Mesothelial cell of epicardium (in vitro differentiated cells): ENCODE measurements at regions not wholly inside any gene's neighbourhood (a gene's known extent, or its start where the extent isn't known, plus 50 kb on each side); places are given as distances from the start of the nearest gene placed in this dataset.

Source experiments
- DNase-seq, 2 experiments: peaks; one replicate each; pipeline ENCODE4 v3.0.0; 2021; ENCODE audit warnings: low spot score in 2 of 2; ENCODE audit not compliant: unreplicated experiment in 2 of 2
- H3K27ac Mint-ChIP-seq: 2 replicates; pipeline ENCODE4 v1.8.0; 2021; ENCODE audit warnings: mixed read lengths
- H3K27me3 Mint-ChIP-seq: 2 replicates; pipeline ENCODE4 v1.8.0; 2021; ENCODE audit warnings: low read depth, mixed read lengths
- H3K36me3 Mint-ChIP-seq: 2 replicates; pipeline ENCODE4 v1.8.0; 2021; ENCODE audit warnings: mixed read lengths
- H3K4me1 Mint-ChIP-seq: 2 replicates; pipeline ENCODE4 v1.8.0; 2021; ENCODE audit warnings: mixed read lengths
- H3K4me3 Mint-ChIP-seq: 2 replicates; pipeline ENCODE4 v1.8.0; 2021; ENCODE audit warnings: mild to moderate bottlenecking, moderate library complexity, mixed read lengths
- H3K9me3 Mint-ChIP-seq: 2 replicates; pipeline ENCODE4 v1.8.0; 2021; ENCODE audit warnings: mixed read lengths
- TF ChIP-seq, protein P1 (sequence below): fragments of 200-600 bp; sonication (generic); IDR thresholded peaks from one replicate; pipeline ENCODE4 v1.5.0; 2021; ENCODE audit warnings: antibody characterized with exemption; ENCODE audit not compliant: unreplicated experiment

GRCh38 chr3:34405159-34405558 is 606.7 kb downstream of the PDCD6IP start:
- Mint-ChIP-seq H3K9me3 (peaks cover 15% of the 10 kb centered on the region), H3K36me3 (no peaks in the 10 kb centered on the region)
- DNase-seq = no peak

GRCh38 chr3:34407281-34407680 is 608.9 kb downstream of the PDCD6IP start:
- TF ChIP-seq, protein P1, sequence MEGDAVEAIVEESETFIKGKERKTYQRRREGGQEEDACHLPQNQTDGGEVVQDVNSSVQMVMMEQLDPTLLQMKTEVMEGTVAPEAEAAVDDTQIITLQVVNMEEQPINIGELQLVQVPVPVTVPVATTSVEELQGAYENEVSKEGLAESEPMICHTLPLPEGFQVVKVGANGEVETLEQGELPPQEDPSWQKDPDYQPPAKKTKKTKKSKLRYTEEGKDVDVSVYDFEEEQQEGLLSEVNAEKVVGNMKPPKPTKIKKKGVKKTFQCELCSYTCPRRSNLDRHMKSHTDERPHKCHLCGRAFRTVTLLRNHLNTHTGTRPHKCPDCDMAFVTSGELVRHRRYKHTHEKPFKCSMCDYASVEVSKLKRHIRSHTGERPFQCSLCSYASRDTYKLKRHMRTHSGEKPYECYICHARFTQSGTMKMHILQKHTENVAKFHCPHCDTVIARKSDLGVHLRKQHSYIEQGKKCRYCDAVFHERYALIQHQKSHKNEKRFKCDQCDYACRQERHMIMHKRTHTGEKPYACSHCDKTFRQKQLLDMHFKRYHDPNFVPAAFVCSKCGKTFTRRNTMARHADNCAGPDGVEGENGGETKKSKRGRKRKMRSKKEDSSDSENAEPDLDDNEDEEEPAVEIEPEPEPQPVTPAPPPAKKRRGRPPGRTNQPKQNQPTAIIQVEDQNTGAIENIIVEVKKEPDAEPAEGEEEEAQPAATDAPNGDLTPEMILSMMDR = no peak
- peaks cover 7% of the 10 kb centered on the region for H3K9me3 Mint-ChIP-seq
- no peaks in the 10 kb centered on the region for H3K36me3 Mint-ChIP-seq
- H3K27me3 Mint-ChIP-seq = no peaks in the 10 kb centered on the region
- H3K27ac Mint-ChIP-seq = no peak overlapping the region
- no peak overlapping the region for H3K4me3 Mint-ChIP-seq
- DNase-seq = no peak
- no peaks in the 10 kb centered on the region for H3K4me1 Mint-ChIP-seq

More at GRCh38 chr3:34405159-34405558, 606.7 kb downstream of the PDCD6IP start:
- no peak overlapping the region for H3K27ac Mint-ChIP-seq
- TF ChIP-seq, protein P1 = no peak
- H3K4me1 Mint-ChIP-seq = no peaks in the 10 kb centered on the region
- no peak overlapping the region for H3K4me3 Mint-ChIP-seq
- H3K27me3 Mint-ChIP-seq = no peaks in the 10 kb centered on the region

DNA sequence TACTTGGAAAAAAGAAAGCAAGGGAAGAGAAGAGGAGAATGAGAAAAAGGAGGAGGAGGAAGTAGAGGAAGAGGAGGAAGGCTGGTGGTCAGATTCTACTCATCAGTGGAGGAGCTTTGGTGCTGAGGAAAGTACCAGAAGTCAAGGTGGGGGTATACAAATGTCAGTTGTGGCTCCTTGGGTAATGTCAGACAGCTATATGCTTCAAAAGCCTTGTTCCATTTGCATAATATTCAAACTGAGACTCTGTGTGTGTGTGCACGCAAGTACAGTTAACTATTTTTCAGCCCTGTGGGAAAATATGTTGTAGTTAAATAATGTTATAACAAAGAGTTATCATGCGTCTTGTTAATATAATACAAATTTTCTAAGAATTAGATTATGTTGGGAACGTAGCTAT is 609.7 kb downstream of the PDCD6IP start:
- no peaks in the 10 kb centered on the region for H3K27me3 Mint-ChIP-seq
- no peaks in the 10 kb centered on the region for H3K4me1 Mint-ChIP-seq
- no peak overlapping the region for H3K4me3 Mint-ChIP-seq

GRCh38 chr3:34411596-34411995 is 613.2 kb downstream of the PDCD6IP start:
- H3K27me3 Mint-ChIP-seq = no peaks in the 10 kb centered on the region
- H3K36me3 Mint-ChIP-seq = no peaks in the 10 kb centered on the region
- no peak overlapping the region for H3K27ac Mint-ChIP-seq
- DNase-seq = no peak
- no peak overlapping the region for H3K4me3 Mint-ChIP-seq
- H3K4me1 Mint-ChIP-seq = no peaks in the 10 kb centered on the region
- TF ChIP-seq, protein P1 = no peak
- H3K9me3 Mint-ChIP-seq = peaks cover 3% of the 10 kb centered on the region

More for the DNA sequence above, 609.7 kb downstream of the PDCD6IP start:
- H3K36me3 Mint-ChIP-seq = no peaks in the 10 kb centered on the region
- TF ChIP-seq, protein P1 = no peak
- no peak for DNase-seq
- H3K9me3 Mint-ChIP-seq = peaks cover 11% of the 10 kb centered on the region
- H3K27ac Mint-ChIP-seq = no peak overlapping the region

DNA sequence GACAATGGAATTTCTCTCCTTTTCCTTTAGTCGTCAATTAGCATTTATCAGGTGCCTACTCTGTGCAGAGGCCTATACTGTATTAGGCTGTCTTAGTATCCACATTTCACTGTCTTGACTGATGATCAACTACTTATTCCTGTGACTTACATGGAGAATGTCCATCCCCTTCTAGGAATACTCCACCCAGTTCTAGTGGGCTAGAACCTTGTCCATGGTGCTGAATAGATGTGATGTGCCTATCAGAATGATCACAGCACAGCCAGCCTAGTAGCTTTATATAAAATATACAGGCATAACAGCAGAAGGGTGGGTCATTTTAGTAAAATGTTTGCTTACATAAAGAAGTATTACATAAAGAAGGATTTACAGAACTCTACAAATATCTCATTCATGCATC is 621.4 kb downstream of the PDCD6IP start:
- TF ChIP-seq, protein P1 = no peak
- Mint-ChIP-seq H3K36me3 (no peaks in the 10 kb centered on the region), H3K4me3 (no peak overlapping the region), H3K27ac (no peak overlapping the region), H3K27me3 (peaks cover 4% of the 10 kb centered on the region), H3K4me1 (no peaks in the 10 kb centered on the region), H3K9me3 (no peaks in the 10 kb centered on the region)
- DNase-seq = no peak

- Mint-ChIP-seq H3K9me3 (no peaks in the 10 kb centered on the region), H3K4me3 (no peak overlapping the region), H3K27ac (no peak overlapping the region), H3K4me1 (no peaks in the 10 kb centered on the region), H3K36me3 (no peaks in the 10 kb centered on the region), H3K27me3 (peaks cover 4% of the 10 kb centered on the region)
- no peak for DNase-seq
- TF ChIP-seq, protein P1 = no peak
These were observed 623.3 kb downstream of the PDCD6IP start for GRCh38 chr3:34421762-34422161.
